GM23338 (cell line): ENCODE measurements at regions not wholly inside any gene's neighbourhood (a gene's known extent, or its start where the extent isn't known, plus 50 kb on each side); places are given as distances from the start of the nearest gene placed in this dataset.

Source experiments
- ATAC-seq: fragments of 200-7000 bp; cut with Tn5 transposase; 3 replicates; pipeline ENCODE4 v1.9.1; 2020
- DNase-seq: peaks from one replicate; pipeline ENCODE4 v3.0.0-alpha.2; 2015; ENCODE audit warnings: low spot score
- H2AFZ ChIP-seq: fragments of 200-600 bp; sonication (generic); 2 replicates; pipeline ENCODE4 v1.8.0; 2016; ENCODE audit warnings: antibody characterized with exemption, mild to moderate bottlenecking, moderate library complexity
- H3F3A ChIP-seq: fragments of 200-600 bp; sonication (generic); replicated peaks from 2 replicates; pipeline ENCODE4 v1.8.0; 2017; ENCODE audit warnings: antibody characterized with exemption, mixed run types, low read depth
- H3K27ac ChIP-seq: fragments of 200-600 bp; sonication (generic); 2 replicates; pipeline ENCODE4 v1.6.1; 2016; ENCODE audit warnings: low read depth
- H3K27me3 ChIP-seq: fragments of 200-600 bp; sonication (generic); 2 replicates; pipeline ENCODE4 v1.8.0; 2016; ENCODE audit warnings: mild to moderate bottlenecking, mixed run types, moderate library complexity; ENCODE audit not compliant: insufficient read depth
- H3K36me3 ChIP-seq: fragments of 200-600 bp; sonication (generic); 2 replicates; pipeline ENCODE4 v1.8.0; 2016; ENCODE audit warnings: mild to moderate bottlenecking; ENCODE audit not compliant: insufficient read depth
- H3K4me1 ChIP-seq: fragments of 200-600 bp; sonication (generic); 2 replicates; pipeline ENCODE4 v1.8.0; 2016; ENCODE audit warnings: mild to moderate bottlenecking, moderate library complexity; ENCODE audit not compliant: insufficient read depth
- H3K4me2 ChIP-seq: fragments of 200-600 bp; sonication (generic); 2 replicates; pipeline ENCODE4 v1.7.1; 2017; ENCODE audit warnings: mixed run types
- H3K4me3 ChIP-seq: fragments of 200-600 bp; sonication (generic); 2 replicates; pipeline ENCODE4 v1.6.1; 2016; ENCODE audit warnings: mixed run types
- H3K79me2 ChIP-seq: fragments of 200-600 bp; sonication (generic); replicated peaks from 2 replicates; pipeline ENCODE4 v1.8.0; 2017; ENCODE audit warnings: mild to moderate bottlenecking; ENCODE audit not compliant: insufficient read depth
- H3K9me2 ChIP-seq: fragments of 200-600 bp; sonication (generic); 2 replicates; pipeline ENCODE4 v1.8.0; 2017; ENCODE audit not compliant: insufficient read depth
- H4K20me1 ChIP-seq: fragments of 200-600 bp; sonication (generic); replicated peaks from 2 replicates; pipeline ENCODE4 v1.8.0; 2017; ENCODE audit warnings: mild to moderate bottlenecking; ENCODE audit not compliant: insufficient read depth
- H3K27ac Mint-ChIP-seq: 2 replicates; pipeline ENCODE4 v1.8.0; 2020; ENCODE audit warnings: inconsistent platforms, mild to moderate bottlenecking, moderate library complexity, mixed read lengths
- H3K27me3 Mint-ChIP-seq: 3 replicates; pipeline ENCODE4 v1.8.0; 2022; ENCODE audit warnings: low read depth, mild to moderate bottlenecking, moderate library complexity, mixed read lengths, inconsistent platforms; ENCODE audit not compliant: insufficient read depth, poor library complexity
- H3K36me3 Mint-ChIP-seq: 3 replicates; pipeline ENCODE4 v1.8.0; 2021; ENCODE audit warnings: low read depth, mild to moderate bottlenecking, inconsistent platforms, moderate library complexity, mixed read lengths
- H3K4me1 Mint-ChIP-seq: 3 replicates; pipeline ENCODE4 v1.8.0; 2020; ENCODE audit warnings: mild to moderate bottlenecking, inconsistent platforms, mixed read lengths
- H3K4me3 Mint-ChIP-seq: 3 replicates; pipeline ENCODE4 v1.8.0; 2021; ENCODE audit warnings: moderate library complexity, mild to moderate bottlenecking, inconsistent platforms, mixed read lengths
- H3K9me3 Mint-ChIP-seq: 3 replicates; pipeline ENCODE4 v1.8.0; 2020; ENCODE audit warnings: moderate library complexity, mild to moderate bottlenecking, inconsistent platforms, mixed read lengths
- CREB1 ChIP-seq: fragments of 250-450 bp; sonication (Bioruptor Pico); IDR thresholded peaks from 2 replicates; pipeline ENCODE4 v1.5.0; 2020; ENCODE audit warnings: low read depth, mild to moderate bottlenecking, moderate library complexity
- ETS1 ChIP-seq: IDR thresholded peaks from 2 replicates; pipeline ENCODE4 v1.6.1; 2016; ENCODE audit warnings: antibody characterized with exemption
- EZH2 ChIP-seq: fragments of 200-600 bp; sonication (generic); IDR thresholded peaks from one replicate; pipeline ENCODE4 v1.8.0; 2017; ENCODE audit warnings: antibody characterized with exemption, mild to moderate bottlenecking, low read depth; ENCODE audit not compliant: unreplicated experiment
- EZH2phosphoT487 ChIP-seq: fragments of 200-600 bp; sonication (generic); IDR thresholded peaks from one replicate; pipeline ENCODE4 v1.8.1; 2018; ENCODE audit warnings: antibody characterized with exemption; ENCODE audit not compliant: unreplicated experiment
- JUNB ChIP-seq: IDR thresholded peaks from one replicate; pipeline ENCODE4 v1.6.1; 2016; ENCODE audit warnings: antibody characterized with exemption; ENCODE audit not compliant: unreplicated experiment
- POLR2AphosphoS5 ChIP-seq: IDR thresholded peaks from 2 replicates; pipeline ENCODE4 v1.6.1; 2016; ENCODE audit warnings: antibody characterized with exemption, low read depth
- STAT1 ChIP-seq: IDR thresholded peaks from one replicate; pipeline ENCODE4 v1.6.1; 2016; ENCODE audit warnings: antibody characterized with exemption; ENCODE audit not compliant: unreplicated experiment
- ZNF114 ChIP-seq: fragments of 250-450 bp; sonication (Bioruptor Pico); IDR thresholded peaks from 2 replicates; pipeline ENCODE4 v1.5.0; 2020; ENCODE audit warnings: mild to moderate bottlenecking, moderate library complexity
- ZNF331 ChIP-seq: fragments of 250-450 bp; sonication (Bioruptor Pico); IDR thresholded peaks from 2 replicates; pipeline ENCODE4 v1.5.0; 2020; ENCODE audit warnings: low read depth, mild to moderate bottlenecking, moderate library complexity
- TF ChIP-seq, protein P1 (sequence below): IDR thresholded peaks from one replicate; pipeline ENCODE4 v1.6.1; 2018; ENCODE audit warnings: antibody characterized with exemption; ENCODE audit not compliant: unreplicated experiment

DNA sequence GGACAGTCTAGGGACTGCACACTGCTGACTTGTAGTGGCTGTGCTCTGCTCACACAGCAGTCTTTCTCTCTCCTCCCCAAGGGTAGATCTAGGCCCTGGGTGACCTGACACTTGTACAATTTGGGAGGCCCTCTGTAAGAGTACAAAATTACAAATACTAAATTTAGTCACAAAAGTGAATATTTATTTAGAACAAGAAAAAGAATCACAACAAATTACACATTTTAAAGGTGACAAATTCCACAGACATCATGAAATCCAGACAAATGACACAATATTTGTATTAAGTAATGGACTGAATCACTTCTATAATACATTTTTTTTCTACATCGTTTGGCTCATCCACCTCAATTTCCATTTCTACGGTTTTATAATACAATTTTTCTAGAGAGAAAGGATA lies 496.4 kb downstream of the TXNL1 start:
- no peaks in the 10 kb centered on the region for H3K36me3 ChIP-seq
- H3K27ac ChIP-seq, result no peak overlapping the region
- Mint-ChIP-seq H3K27ac (no peak overlapping the region), H3K27me3 (no peaks in the 10 kb centered on the region), H3K9me3 (no peaks in the 10 kb centered on the region), H3K4me3 (no peak overlapping the region), H3K36me3 (no peaks in the 10 kb centered on the region), H3K4me1 (no peaks in the 10 kb centered on the region; the same call in 2 of the 3 replicates)
- ATAC-seq (no peak), DNase-seq (no peak)
- no peaks in the 10 kb centered on the region for H3K4me1 ChIP-seq
- H3K4me3 ChIP-seq, result no peak overlapping the region
- TF ChIP-seq POLR2AphosphoS5, result no peak
- no peak overlapping the region for H2AFZ ChIP-seq
- H3K79me2 ChIP-seq, result no peaks in the 10 kb centered on the region
- peaks cover 19% of the 10 kb centered on the region; the same call in 1 of the 2 replicates for H3K9me2 ChIP-seq
- no peaks in the 10 kb centered on the region for H4K20me1 ChIP-seq
- H3K4me2 ChIP-seq, result no peak overlapping the region
- H3K27me3 ChIP-seq, result no peaks in the 10 kb centered on the region
- no peaks in the 10 kb centered on the region for H3F3A ChIP-seq

DNA sequence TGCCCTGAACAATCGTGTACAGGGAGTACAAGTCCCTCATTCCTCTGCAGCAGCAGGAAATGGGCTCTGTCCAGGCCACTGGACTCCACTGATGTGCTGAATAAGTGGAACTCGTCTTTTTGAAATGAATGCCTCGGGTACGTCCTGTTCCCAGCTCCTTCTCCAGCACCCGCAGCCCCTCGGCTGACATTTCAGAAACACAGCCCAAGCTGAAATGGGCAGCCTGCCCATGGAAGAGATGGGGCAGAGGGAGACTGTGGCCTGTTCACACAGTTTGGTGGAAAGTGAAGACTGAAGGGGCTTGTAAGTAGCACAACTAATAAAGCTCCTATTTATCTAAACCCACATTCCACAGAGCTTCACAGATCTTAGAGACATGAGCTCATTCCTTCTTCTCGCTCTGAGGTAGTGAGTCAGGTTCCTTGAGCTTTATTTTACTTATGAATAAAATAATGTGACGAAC lies 498.6 kb downstream of the TXNL1 start:
- Histone ChIP-seq H3K27ac (no peak overlapping the region), H3K4me2 (no peak overlapping the region), H4K20me1 (no peaks in the 10 kb centered on the region), H3K4me3 (no peak overlapping the region), H3K9me2 (peaks cover 19% of the 10 kb centered on the region; the same call in 1 of the 2 replicates), H2AFZ (no peak overlapping the region; the same call in 1 of the 2 replicates), H3K27me3 (no peaks in the 10 kb centered on the region), H3K4me1 (no peaks in the 10 kb centered on the region), H3K36me3 (no peaks in the 10 kb centered on the region), H3F3A (no peaks in the 10 kb centered on the region), H3K79me2 (no peaks in the 10 kb centered on the region)
- TF ChIP-seq POLR2AphosphoS5 (no peak), EZH2 (no peak), JUNB (no peak), CREB1 (CRISPR knock-in tag) (no peak)
- H3K27me3 Mint-ChIP-seq, result no peaks in the 10 kb centered on the region
- DNase-seq (no peak), ATAC-seq (no peak)
- H3K4me3 Mint-ChIP-seq, result no peak overlapping the region
- no peaks in the 10 kb centered on the region for H3K9me3 Mint-ChIP-seq
- H3K27ac Mint-ChIP-seq, result no peak overlapping the region
- no peaks in the 10 kb centered on the region for H3K4me1 Mint-ChIP-seq
- H3K36me3 Mint-ChIP-seq, result no peaks in the 10 kb centered on the region

GRCh38 chr18:56139372-56139771 lies 499.0 kb downstream of the TXNL1 start:
- DNase-seq (no peak), ATAC-seq (no peak)
- Histone ChIP-seq H3K79me2 (no peaks in the 10 kb centered on the region), H3K36me3 (no peaks in the 10 kb centered on the region), H2AFZ (no peak overlapping the region), H3F3A (no peaks in the 10 kb centered on the region), H3K4me1 (no peaks in the 10 kb centered on the region), H3K4me2 (no peak overlapping the region), H3K27ac (no peak overlapping the region), H3K27me3 (no peaks in the 10 kb centered on the region), H4K20me1 (no peaks in the 10 kb centered on the region), H3K4me3 (no peak overlapping the region), H3K9me2 (peaks cover 19% of the 10 kb centered on the region; the same call in 1 of the 2 replicates)
- Mint-ChIP-seq H3K4me1 (no peaks in the 10 kb centered on the region), H3K36me3 (no peaks in the 10 kb centered on the region), H3K4me3 (no peak overlapping the region), H3K9me3 (no peaks in the 10 kb centered on the region), H3K27me3 (no peaks in the 10 kb centered on the region), H3K27ac (no peak overlapping the region)
- TF ChIP-seq, protein P1, sequence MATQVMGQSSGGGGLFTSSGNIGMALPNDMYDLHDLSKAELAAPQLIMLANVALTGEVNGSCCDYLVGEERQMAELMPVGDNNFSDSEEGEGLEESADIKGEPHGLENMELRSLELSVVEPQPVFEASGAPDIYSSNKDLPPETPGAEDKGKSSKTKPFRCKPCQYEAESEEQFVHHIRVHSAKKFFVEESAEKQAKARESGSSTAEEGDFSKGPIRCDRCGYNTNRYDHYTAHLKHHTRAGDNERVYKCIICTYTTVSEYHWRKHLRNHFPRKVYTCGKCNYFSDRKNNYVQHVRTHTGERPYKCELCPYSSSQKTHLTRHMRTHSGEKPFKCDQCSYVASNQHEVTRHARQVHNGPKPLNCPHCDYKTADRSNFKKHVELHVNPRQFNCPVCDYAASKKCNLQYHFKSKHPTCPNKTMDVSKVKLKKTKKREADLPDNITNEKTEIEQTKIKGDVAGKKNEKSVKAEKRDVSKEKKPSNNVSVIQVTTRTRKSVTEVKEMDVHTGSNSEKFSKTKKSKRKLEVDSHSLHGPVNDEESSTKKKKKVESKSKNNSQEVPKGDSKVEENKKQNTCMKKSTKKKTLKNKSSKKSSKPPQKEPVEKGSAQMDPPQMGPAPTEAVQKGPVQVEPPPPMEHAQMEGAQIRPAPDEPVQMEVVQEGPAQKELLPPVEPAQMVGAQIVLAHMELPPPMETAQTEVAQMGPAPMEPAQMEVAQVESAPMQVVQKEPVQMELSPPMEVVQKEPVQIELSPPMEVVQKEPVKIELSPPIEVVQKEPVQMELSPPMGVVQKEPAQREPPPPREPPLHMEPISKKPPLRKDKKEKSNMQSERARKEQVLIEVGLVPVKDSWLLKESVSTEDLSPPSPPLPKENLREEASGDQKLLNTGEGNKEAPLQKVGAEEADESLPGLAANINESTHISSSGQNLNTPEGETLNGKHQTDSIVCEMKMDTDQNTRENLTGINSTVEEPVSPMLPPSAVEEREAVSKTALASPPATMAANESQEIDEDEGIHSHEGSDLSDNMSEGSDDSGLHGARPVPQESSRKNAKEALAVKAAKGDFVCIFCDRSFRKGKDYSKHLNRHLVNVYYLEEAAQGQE, result no peak
- TF ChIP-seq EZH2 (no peak), ETS1 (no peak), ZNF331 (CRISPR knock-in tag) (no peak), STAT1 (no peak), ZNF114 (CRISPR knock-in tag) (no peak), EZH2phosphoT487 (no peak), POLR2AphosphoS5 (no peak), CREB1 (CRISPR knock-in tag) (no peak)
